Breast epithelium (tissue), 4 donors: ENCODE measurements at regions not wholly inside any gene's neighbourhood (a gene's known extent, or its start where the extent isn't known, plus 50 kb on each side); places are given as distances from the start of the nearest gene placed in this dataset.

Experiments used
- DNase-seq, 2 donors: peaks; one replicate each; pipeline ENCODE4 v3.0.0-alpha.2; 2019; ENCODE audit warnings: low spot score in 2 of 2
- H3K27ac ChIP-seq, 2 donors: fragments of 200-600 bp; sonication (generic) in 1 of 2; one replicate each; pipeline ENCODE4 v1.5.1; 2016 to 2019; ENCODE audit warnings: mild to moderate bottlenecking in 1 of 2
- H3K27me3 ChIP-seq, 2 donors: fragments of 200-600 bp; sonication (generic) in 1 of 2; one replicate each; pipeline versions ENCODE4 v1.5.1 to v1.6.0; 2017 to 2019; ENCODE audit warnings: control low read depth in 1 of 2, mild to moderate bottlenecking in 1 of 2
- H3K36me3 ChIP-seq: fragments of 200-600 bp; one replicate; pipeline ENCODE4 v1.5.1; 2019
- H3K4me1 ChIP-seq, 2 donors: fragments of 200-600 bp; sonication (generic); one replicate each; pipeline ENCODE4 v1.5.1; 2016 to 2019; ENCODE audit warnings: control low read depth in 1 of 2
- H3K4me3 ChIP-seq, 3 donors: fragments of 200-600 bp; sonication (generic); 1 replicate in 2 of 3; 2 replicates in 1 of 3; pipeline ENCODE4 v1.5.1; 2016 to 2019; ENCODE audit warnings: mild to moderate bottlenecking in 3 of 3, moderate library complexity in 2 of 3
- H3K9me3 ChIP-seq, 2 donors: fragments of 200-600 bp; sonication (generic) in 1 of 2; one replicate each; pipeline ENCODE4 v1.5.1; 2016 to 2019; ENCODE audit warnings: control low read depth in 1 of 2
- POLR2A ChIP-seq: fragments of 450-650 bp; IDR thresholded peaks from one replicate; pipeline ENCODE4 v1.6.1; 2016; ENCODE audit warnings: antibody characterized with exemption, mild to moderate bottlenecking, moderate library complexity
- POLR2AphosphoS5 ChIP-seq, 3 donors: sonication (generic); formaldehyde crosslinking; IDR thresholded peaks; one replicate each; pipeline ENCODE4 v1.6.1; 2017; ENCODE audit warnings: antibody characterized with exemption in 3 of 3
- intact Hi-C: fragments of 100-400 bp; cut with DNase I; formaldehyde crosslinking; loops from one replicate; pipeline ENCODE4 v1.15.1; 2023; ENCODE audit warnings: low total_unique reads
- TF ChIP-seq, protein P1 (sequence below), 3 donors: fragments of 450-650 bp; IDR thresholded peaks; one replicate each; pipeline ENCODE4 v1.5.1; 2016 to 2017; ENCODE audit warnings: antibody characterized with exemption in 3 of 3, mild to moderate bottlenecking in 3 of 3, moderate library complexity in 3 of 3

DNA sequence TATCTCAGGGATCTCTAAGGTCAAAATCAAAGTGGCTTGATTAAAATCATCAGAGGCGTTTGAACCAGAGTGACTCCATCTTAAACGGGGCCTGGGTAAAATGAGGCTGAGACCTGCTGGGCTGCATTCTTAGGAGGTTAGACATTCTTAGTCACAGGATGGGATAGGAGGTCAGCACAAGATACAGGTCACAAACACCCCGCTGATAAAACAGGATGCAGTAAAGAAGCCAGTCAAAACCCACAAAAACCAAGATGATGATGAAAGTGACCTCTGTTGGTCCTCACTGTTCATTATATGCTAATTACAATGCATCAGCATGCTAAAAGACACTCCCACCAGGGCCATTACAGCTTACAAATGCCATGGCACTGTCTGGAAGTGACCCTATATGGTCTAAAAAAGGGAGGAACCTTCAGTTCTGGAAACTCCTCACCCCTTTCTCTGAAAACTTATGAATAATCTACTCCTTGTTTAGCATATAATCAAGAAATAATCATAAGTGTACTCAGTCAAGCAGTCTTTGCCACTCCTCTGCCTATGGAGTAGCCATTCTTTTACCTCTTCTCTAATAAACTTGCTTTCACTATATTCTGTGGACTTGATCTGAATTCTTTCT, 143.3 kb upstream of the SLCO3A1 start:
- Histone ChIP-seq H3K27ac (no peak overlapping the region), H3K4me3 (no peak overlapping the region), H3K9me3 (no peaks in the 10 kb centered on the region), H3K36me3 (no peaks in the 10 kb centered on the region), H3K4me1 (no peaks in the 10 kb centered on the region), H3K27me3 (no peaks in the 10 kb centered on the region)
- DNase-seq = no peak
- TF ChIP-seq POLR2A (no peak), POLR2AphosphoS5 (IDR thresholded peaks at IDR 0.05) (no peak)
- TF ChIP-seq, protein P1, sequence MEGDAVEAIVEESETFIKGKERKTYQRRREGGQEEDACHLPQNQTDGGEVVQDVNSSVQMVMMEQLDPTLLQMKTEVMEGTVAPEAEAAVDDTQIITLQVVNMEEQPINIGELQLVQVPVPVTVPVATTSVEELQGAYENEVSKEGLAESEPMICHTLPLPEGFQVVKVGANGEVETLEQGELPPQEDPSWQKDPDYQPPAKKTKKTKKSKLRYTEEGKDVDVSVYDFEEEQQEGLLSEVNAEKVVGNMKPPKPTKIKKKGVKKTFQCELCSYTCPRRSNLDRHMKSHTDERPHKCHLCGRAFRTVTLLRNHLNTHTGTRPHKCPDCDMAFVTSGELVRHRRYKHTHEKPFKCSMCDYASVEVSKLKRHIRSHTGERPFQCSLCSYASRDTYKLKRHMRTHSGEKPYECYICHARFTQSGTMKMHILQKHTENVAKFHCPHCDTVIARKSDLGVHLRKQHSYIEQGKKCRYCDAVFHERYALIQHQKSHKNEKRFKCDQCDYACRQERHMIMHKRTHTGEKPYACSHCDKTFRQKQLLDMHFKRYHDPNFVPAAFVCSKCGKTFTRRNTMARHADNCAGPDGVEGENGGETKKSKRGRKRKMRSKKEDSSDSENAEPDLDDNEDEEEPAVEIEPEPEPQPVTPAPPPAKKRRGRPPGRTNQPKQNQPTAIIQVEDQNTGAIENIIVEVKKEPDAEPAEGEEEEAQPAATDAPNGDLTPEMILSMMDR (IDR thresholded peaks at IDR 0.05) = no peak
- intact Hi-C loops = no loop called here

- intact Hi-C loops = no loop called here
- TF ChIP-seq POLR2A (no peak), POLR2AphosphoS5 (IDR thresholded peaks at IDR 0.05) (no peak)
- TF ChIP-seq, protein P1 (IDR thresholded peaks at IDR 0.05) = no peak
- DNase-seq = no peak
Measured at GRCh38 chr15:91711384-91712033, 142.0 kb upstream of the SLCO3A1 start.

DNA sequence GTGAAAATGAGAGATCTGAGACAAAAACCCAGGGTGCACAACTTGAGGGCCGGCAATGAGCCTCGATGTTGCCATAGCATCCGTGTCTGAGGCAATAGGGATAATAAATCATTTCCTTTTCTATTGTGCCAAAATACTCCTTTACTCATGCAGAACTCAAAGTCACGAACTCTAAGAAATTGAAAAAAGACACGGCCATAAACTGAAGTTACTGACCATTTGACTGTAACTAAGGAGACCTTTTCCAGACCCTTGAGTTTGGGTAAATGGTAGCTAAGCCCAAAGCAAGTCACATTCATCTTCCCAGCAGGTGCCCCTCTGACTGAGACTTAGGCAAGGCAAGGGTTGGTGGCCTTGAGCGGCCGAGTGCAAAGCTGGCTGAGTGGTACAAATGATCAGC, 141.2 kb upstream of the SLCO3A1 start:
- no peak for DNase-seq
- Histone ChIP-seq H3K4me1 (no peaks in the 10 kb centered on the region), H3K4me3 (no peak overlapping the region), H3K27ac (no peak overlapping the region), H3K27me3 (no peaks in the 10 kb centered on the region), H3K36me3 (no peaks in the 10 kb centered on the region), H3K9me3 (no peaks in the 10 kb centered on the region)
- TF ChIP-seq POLR2AphosphoS5 (IDR thresholded peaks at IDR 0.05) (no peak), POLR2A (no peak)
- TF ChIP-seq, protein P1 (IDR thresholded peaks at IDR 0.05) = no peak
- intact Hi-C loops = no loop called here

More at GRCh38 chr15:91711384-91712033, 142.0 kb upstream of the SLCO3A1 start:
- no peaks in the 10 kb centered on the region for H3K9me3 ChIP-seq
- no peak overlapping the region for H3K27ac ChIP-seq
- no peak overlapping the region for H3K4me3 ChIP-seq
- H3K4me1 ChIP-seq = no peaks in the 10 kb centered on the region
- no peaks in the 10 kb centered on the region for H3K27me3 ChIP-seq
- no peaks in the 10 kb centered on the region for H3K36me3 ChIP-seq

DNA sequence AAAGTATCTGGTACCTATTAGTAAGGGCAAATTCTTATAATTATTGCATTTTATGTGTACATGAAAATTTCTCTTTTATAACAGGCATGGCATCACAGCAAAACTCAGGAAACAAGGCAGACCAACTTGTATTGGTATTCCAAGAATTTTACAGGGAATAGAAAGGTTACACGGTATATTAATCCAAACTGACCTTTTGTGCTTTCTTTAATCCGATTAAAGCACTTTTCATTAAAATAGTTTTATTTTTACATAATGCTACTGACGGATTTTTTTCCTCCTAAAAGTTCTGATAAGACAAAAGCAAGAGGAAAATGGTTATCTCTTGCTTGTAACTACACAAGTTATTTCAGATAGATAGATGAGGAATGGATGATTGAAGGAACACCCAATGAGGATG, 137.0 kb upstream of the SLCO3A1 start:
- H3K4me1 ChIP-seq = no peaks in the 10 kb centered on the region
- no peaks in the 10 kb centered on the region for H3K9me3 ChIP-seq
- DNase-seq = no peak
- H3K4me3 ChIP-seq = no peak overlapping the region
- no peak overlapping the region for H3K27ac ChIP-seq
- intact Hi-C loops = no loop called here
- H3K27me3 ChIP-seq = no peaks in the 10 kb centered on the region
- H3K36me3 ChIP-seq = no peaks in the 10 kb centered on the region
- TF ChIP-seq POLR2AphosphoS5 (IDR thresholded peaks at IDR 0.05) (no peak), POLR2A (no peak)
- TF ChIP-seq, protein P1 (IDR thresholded peaks at IDR 0.05) = no peak

GRCh38 chr15:91717811-91718210, 135.7 kb upstream of the SLCO3A1 start:
- intact Hi-C loops = no loop called here
- H3K27me3 ChIP-seq = no peaks in the 10 kb centered on the region
- H3K4me1 ChIP-seq = no peaks in the 10 kb centered on the region
- no peak overlapping the region for H3K4me3 ChIP-seq
- H3K27ac ChIP-seq = no peak overlapping the region
- DNase-seq = no peak
- TF ChIP-seq, protein P1 (IDR thresholded peaks at IDR 0.05) = no peak
- TF ChIP-seq POLR2A (no peak), POLR2AphosphoS5 (IDR thresholded peaks at IDR 0.05) (no peak)
- no peaks in the 10 kb centered on the region for H3K36me3 ChIP-seq
- no peaks in the 10 kb centered on the region for H3K9me3 ChIP-seq
